ENCODE measurements at regions not wholly inside any gene's neighbourhood (a gene's known extent, or its start where the extent isn't known, plus 50 kb on each side); places are given as distances from the start of the nearest gene placed in this dataset.

GRCh38 chr2:204166961-204167360 is 230.4 kb downstream of the ICOS start:
- TF ChIP-seq CTCF (conservative IDR thresholded peaks at IDR 0.05; ENCODE audit: low read depth in 2 of 2) (no peak), EZH2 (IDR thresholded peaks at IDR 0.05; ENCODE audit: low read depth, unreplicated experiment) (no peak), POLR2AphosphoS5 (IDR thresholded peaks at IDR 0.05; ENCODE audit: low read depth) (no peak), JUNB (IDR thresholded peaks at IDR 0.05; ENCODE audit: unreplicated experiment) (no peak), CREB1 (CRISPR knock-in tag; IDR thresholded peaks at IDR 0.05; ENCODE audit: low read depth) (no peak), REST (IDR thresholded peaks at IDR 0.05; ENCODE audit: unreplicated experiment) (no peak), EZH2phosphoT487 (IDR thresholded peaks at IDR 0.05; ENCODE audit: unreplicated experiment) (no peak), ETS1 (IDR thresholded peaks at IDR 0.05) (no peak), STAT1 (IDR thresholded peaks at IDR 0.05; ENCODE audit: unreplicated experiment) (no peak), NANOG (IDR thresholded peaks at IDR 0.05; ENCODE audit: borderline replicate concordance) (no peak), ZNF331 (CRISPR knock-in tag; IDR thresholded peaks at IDR 0.05; ENCODE audit: low read depth) (no peak)

Measured in GM23338 (cell line).